HUES6 (cell line): ENCODE measurements at regions not wholly inside any gene's neighbourhood (a gene's known extent, or its start where the extent isn't known, plus 50 kb on each side); places are given as distances from the start of the nearest gene placed in this dataset.

Source experiments
- H3K27ac ChIP-seq: 2 replicates; pipeline ENCODE4 v1.7.0; 2013; ENCODE audit warnings: low read depth, mild to moderate bottlenecking, low read length, inconsistent platforms
- H3K27me3 ChIP-seq: 2 replicates; pipeline ENCODE4 v1.6.1; 2013; ENCODE audit warnings: low read length; ENCODE audit not compliant: control insufficient read depth, insufficient read depth
- H3K36me3 ChIP-seq: 2 replicates; pipeline ENCODE4 v1.6.1; 2013; ENCODE audit warnings: low read length; ENCODE audit not compliant: control insufficient read depth, insufficient read depth
- H3K4me1 ChIP-seq: 2 replicates; pipeline ENCODE4 v1.6.1; 2013; ENCODE audit warnings: low read length; ENCODE audit not compliant: control insufficient read depth, insufficient read depth
- H3K4me3 ChIP-seq: 2 replicates; pipeline ENCODE4 v1.5.1; 2013; ENCODE audit warnings: low read depth, low read length
- H3K9ac ChIP-seq: one replicate; pipeline ENCODE4 v1.6.1; 2013; ENCODE audit warnings: mild to moderate bottlenecking, low read length
- H3K9me3 ChIP-seq: 2 replicates; pipeline ENCODE4 v1.6.1; 2013; ENCODE audit warnings: low read depth, low read length; ENCODE audit not compliant: control insufficient read depth, insufficient read depth

- H3K36me3 ChIP-seq: no peaks in the 10 kb centered on the region
- H3K4me1 ChIP-seq: peaks cover 2% of the 10 kb centered on the region; the same call in 1 of the 2 replicates
- no peaks in the 10 kb centered on the region for H3K9me3 ChIP-seq
- H3K27me3 ChIP-seq: no peaks in the 10 kb centered on the region
- no peak overlapping the region for H3K27ac ChIP-seq
- H3K4me3 ChIP-seq: no peak overlapping the region
- H3K9ac ChIP-seq: no peak overlapping the region
Measured at GRCh38 chr5:38706376-38706775, 139.4 kb upstream of the OSMR start.

- Histone ChIP-seq H3K4me3 (no peak overlapping the region), H3K4me1 (peaks cover 2% of the 10 kb centered on the region; the same call in 1 of the 2 replicates), H3K9me3 (no peaks in the 10 kb centered on the region), H3K36me3 (no peaks in the 10 kb centered on the region), H3K27ac (no peak overlapping the region), H3K9ac (no peak overlapping the region), H3K27me3 (no peaks in the 10 kb centered on the region)
Measured at GRCh38 chr5:38707352-38708210, 138.2 kb upstream of the OSMR start.

GRCh38 chr5:38709678-38710306 lies 136.0 kb upstream of the OSMR start:
- Histone ChIP-seq H3K9me3 (no peaks in the 10 kb centered on the region), H3K9ac (no peak overlapping the region), H3K27ac (no peak overlapping the region), H3K4me3 (no peak overlapping the region), H3K27me3 (no peaks in the 10 kb centered on the region), H3K36me3 (no peaks in the 10 kb centered on the region), H3K4me1 (peaks cover 2% of the 10 kb centered on the region; the same call in 1 of the 2 replicates)

GRCh38 chr5:38710627-38711026 lies 135.2 kb upstream of the OSMR start:
- H3K9me3 ChIP-seq: no peaks in the 10 kb centered on the region
- no peaks in the 10 kb centered on the region for H3K27me3 ChIP-seq

GRCh38 chr5:38712391-38712790 lies 133.4 kb upstream of the OSMR start:
- no peaks in the 10 kb centered on the region for H3K36me3 ChIP-seq
- H3K4me3 ChIP-seq: no peak overlapping the region
- no peaks in the 10 kb centered on the region; the same call in 1 of the 2 replicates for H3K4me1 ChIP-seq
- H3K27me3 ChIP-seq: no peaks in the 10 kb centered on the region
- H3K27ac ChIP-seq: no peak overlapping the region
- no peaks in the 10 kb centered on the region for H3K9me3 ChIP-seq
- no peak overlapping the region for H3K9ac ChIP-seq

More at GRCh38 chr5:38710627-38711026, 135.2 kb upstream of the OSMR start:
- H3K36me3 ChIP-seq: no peaks in the 10 kb centered on the region
- no peak overlapping the region for H3K9ac ChIP-seq
- no peak overlapping the region for H3K27ac ChIP-seq
- no peak overlapping the region for H3K4me3 ChIP-seq
- H3K4me1 ChIP-seq: peaks cover 2% of the 10 kb centered on the region; the same call in 1 of the 2 replicates

GRCh38 chr5:38714240-38714639 lies 131.6 kb upstream of the OSMR start:
- Histone ChIP-seq H3K27me3 (no peaks in the 10 kb centered on the region), H3K4me1 (peaks cover 7% of the 10 kb centered on the region; the same call in 1 of the 2 replicates), H3K9me3 (no peaks in the 10 kb centered on the region)

GRCh38 chr5:38714703-38715355 lies 131.0 kb upstream of the OSMR start:
- no peak overlapping the region for H3K27ac ChIP-seq
- H3K4me3 ChIP-seq: no peak overlapping the region
- peaks cover 9% of the 10 kb centered on the region; the same call in 1 of the 2 replicates for H3K4me1 ChIP-seq
- no peaks in the 10 kb centered on the region for H3K9me3 ChIP-seq
- no peaks in the 10 kb centered on the region for H3K27me3 ChIP-seq
- no peaks in the 10 kb centered on the region for H3K36me3 ChIP-seq
- no peak overlapping the region for H3K9ac ChIP-seq

More at GRCh38 chr5:38714240-38714639, 131.6 kb upstream of the OSMR start:
- Histone ChIP-seq H3K9ac (no peak overlapping the region), H3K27ac (no peak overlapping the region), H3K4me3 (no peak overlapping the region), H3K36me3 (no peaks in the 10 kb centered on the region)

GRCh38 chr5:38715696-38716095 lies 130.1 kb upstream of the OSMR start:
- H3K27me3 ChIP-seq: no peaks in the 10 kb centered on the region
- no peak overlapping the region for H3K9ac ChIP-seq
- no peak overlapping the region for H3K4me3 ChIP-seq
- peaks cover 12% of the 10 kb centered on the region; the same call in 1 of the 2 replicates for H3K4me1 ChIP-seq
- no peaks in the 10 kb centered on the region for H3K36me3 ChIP-seq
- H3K9me3 ChIP-seq: no peaks in the 10 kb centered on the region
- no peak overlapping the region for H3K27ac ChIP-seq

GRCh38 chr5:38716516-38716915 lies 129.3 kb upstream of the OSMR start:
- Histone ChIP-seq H3K9me3 (no peaks in the 10 kb centered on the region), H3K27ac (no peak overlapping the region), H3K27me3 (no peaks in the 10 kb centered on the region), H3K4me1 (peaks cover 12% of the 10 kb centered on the region; the same call in 1 of the 2 replicates), H3K4me3 (no peak overlapping the region), H3K9ac (no peak overlapping the region), H3K36me3 (no peaks in the 10 kb centered on the region)

- no peaks in the 10 kb centered on the region for H3K27me3 ChIP-seq
- no peaks in the 10 kb centered on the region for H3K9me3 ChIP-seq
- peaks cover 12% of the 10 kb centered on the region; the same call in 1 of the 2 replicates for H3K4me1 ChIP-seq
- no peak overlapping the region for H3K27ac ChIP-seq
- no peaks in the 10 kb centered on the region for H3K36me3 ChIP-seq
- no peak overlapping the region for H3K4me3 ChIP-seq
- H3K9ac ChIP-seq: no peak overlapping the region
Measured at GRCh38 chr5:38718771-38719391, 126.9 kb upstream of the OSMR start.
